Central memory CD8-positive, alpha-beta T cell (primary cell): ENCODE measurements at regions not wholly inside any gene's neighbourhood (a gene's known extent, or its start where the extent isn't known, plus 50 kb on each side); places are given as distances from the start of the nearest gene placed in this dataset.

Experiments
- ATAC-seq: fragments of 150-1000 bp; cut with Tn5 transposase; replicated peaks from 2 replicates; pipeline ENCODE4 v1.10.0; 2022; ENCODE audit warnings: mild to moderate bottlenecking, moderate FRiP score, moderate number of reproducible peaks; ENCODE audit not compliant: poor library complexity, severe bottlenecking; ENCODE audit errors: extremely low read depth
- DNase-seq, 2 donors: peaks; one replicate each; pipeline ENCODE4 v3.0.0; 2021; ENCODE audit warnings: low spot score in 2 of 2
- H3K27ac Mint-ChIP-seq: one replicate; pipeline ENCODE4 v1.8.0; 2022; ENCODE audit warnings: low read depth, mild to moderate bottlenecking, moderate library complexity, mixed read lengths
- H3K27me3 Mint-ChIP-seq: one replicate; pipeline ENCODE4 v1.8.0; 2022; ENCODE audit warnings: mixed read lengths
- H3K36me3 Mint-ChIP-seq: one replicate; pipeline ENCODE4 v1.8.0; 2022; ENCODE audit warnings: mild to moderate bottlenecking, moderate library complexity, mixed read lengths; ENCODE audit not compliant: insufficient read depth
- H3K4me1 Mint-ChIP-seq: one replicate; pipeline ENCODE4 v1.8.0; 2022; ENCODE audit warnings: mixed read lengths
- H3K4me3 Mint-ChIP-seq: one replicate; pipeline ENCODE4 v1.8.0; 2022; ENCODE audit warnings: mild to moderate bottlenecking, moderate library complexity, mixed read lengths
- H3K9me3 Mint-ChIP-seq: one replicate; pipeline ENCODE4 v1.8.0; 2022; ENCODE audit warnings: mixed read lengths

DNA sequence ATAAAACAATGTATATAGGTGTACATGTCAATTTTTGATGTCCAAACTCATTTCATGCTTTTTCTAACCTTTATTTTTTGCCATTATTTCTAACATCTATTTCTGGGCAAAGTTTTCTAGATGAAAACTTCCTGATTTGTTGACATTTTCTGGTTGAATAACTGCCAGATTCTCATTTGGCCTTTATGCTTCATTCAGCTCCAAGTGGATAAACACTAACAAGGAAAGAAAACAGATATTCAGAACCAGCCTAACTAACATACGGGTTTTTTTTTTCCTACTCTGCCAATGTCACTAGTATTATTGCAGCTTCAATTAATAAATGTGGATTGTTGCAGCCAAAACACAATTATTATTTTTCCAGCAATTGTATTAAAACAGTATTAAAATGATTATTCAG lies 50.9 kb upstream of the RAP1GDS1 start:
- DNase-seq: no peak
- Mint-ChIP-seq H3K4me3 (no peak overlapping the region), H3K9me3 (no peaks in the 10 kb centered on the region), H3K27me3 (no peaks in the 10 kb centered on the region), H3K27ac (no peak overlapping the region), H3K36me3 (no peaks in the 10 kb centered on the region), H3K4me1 (no peaks in the 10 kb centered on the region)
- ATAC-seq: no peak

DNA sequence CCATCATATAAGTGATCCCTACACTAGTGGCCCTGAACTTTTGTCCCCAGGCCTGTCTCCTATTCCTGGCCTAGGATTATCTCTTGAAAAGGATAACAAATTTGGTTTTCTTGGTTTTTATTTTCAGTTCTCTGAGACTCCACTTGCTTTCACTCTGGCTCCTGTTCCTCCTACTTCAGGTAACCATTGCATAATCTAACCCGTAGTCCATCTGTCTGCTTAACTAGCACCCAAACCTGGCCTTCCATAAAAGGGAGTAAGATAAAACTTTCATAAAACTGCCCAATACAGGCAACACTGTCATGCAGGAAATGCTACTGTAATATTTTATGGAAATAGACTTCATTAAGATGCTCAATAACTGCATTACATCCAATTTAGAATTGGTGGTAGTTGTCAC lies 52.1 kb upstream of the RAP1GDS1 start:
- no peak for ATAC-seq
- H3K27ac Mint-ChIP-seq: no peak overlapping the region
- H3K36me3 Mint-ChIP-seq: no peaks in the 10 kb centered on the region
- no peak for DNase-seq
- H3K4me3 Mint-ChIP-seq: no peak overlapping the region
- no peaks in the 10 kb centered on the region for H3K9me3 Mint-ChIP-seq
- H3K4me1 Mint-ChIP-seq: no peaks in the 10 kb centered on the region
- no peaks in the 10 kb centered on the region for H3K27me3 Mint-ChIP-seq

DNA sequence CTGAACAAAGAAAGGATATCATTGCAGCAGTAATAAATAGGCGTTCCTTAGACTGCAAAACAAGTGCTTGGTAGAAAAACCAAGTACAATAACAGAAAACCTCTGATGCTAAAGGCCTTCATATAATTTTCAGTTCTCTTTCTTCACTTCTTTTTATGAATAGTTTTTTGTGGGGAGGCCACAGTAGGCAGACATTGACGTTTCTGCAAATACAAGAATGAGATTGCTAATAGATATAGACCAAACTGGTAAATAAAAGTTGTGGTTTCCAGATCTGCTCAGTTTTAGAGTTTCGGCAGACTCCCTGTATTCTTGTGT lies 57.0 kb upstream of the RAP1GDS1 start:
- DNase-seq (no peak), ATAC-seq (no peak)
- Mint-ChIP-seq H3K4me3 (peak overlapping the region; percentile 13), H3K4me1 (no peaks in the 10 kb centered on the region), H3K9me3 (peaks cover 6% of the 10 kb centered on the region), H3K36me3 (no peaks in the 10 kb centered on the region), H3K27ac (no peak overlapping the region), H3K27me3 (no peaks in the 10 kb centered on the region)

DNA sequence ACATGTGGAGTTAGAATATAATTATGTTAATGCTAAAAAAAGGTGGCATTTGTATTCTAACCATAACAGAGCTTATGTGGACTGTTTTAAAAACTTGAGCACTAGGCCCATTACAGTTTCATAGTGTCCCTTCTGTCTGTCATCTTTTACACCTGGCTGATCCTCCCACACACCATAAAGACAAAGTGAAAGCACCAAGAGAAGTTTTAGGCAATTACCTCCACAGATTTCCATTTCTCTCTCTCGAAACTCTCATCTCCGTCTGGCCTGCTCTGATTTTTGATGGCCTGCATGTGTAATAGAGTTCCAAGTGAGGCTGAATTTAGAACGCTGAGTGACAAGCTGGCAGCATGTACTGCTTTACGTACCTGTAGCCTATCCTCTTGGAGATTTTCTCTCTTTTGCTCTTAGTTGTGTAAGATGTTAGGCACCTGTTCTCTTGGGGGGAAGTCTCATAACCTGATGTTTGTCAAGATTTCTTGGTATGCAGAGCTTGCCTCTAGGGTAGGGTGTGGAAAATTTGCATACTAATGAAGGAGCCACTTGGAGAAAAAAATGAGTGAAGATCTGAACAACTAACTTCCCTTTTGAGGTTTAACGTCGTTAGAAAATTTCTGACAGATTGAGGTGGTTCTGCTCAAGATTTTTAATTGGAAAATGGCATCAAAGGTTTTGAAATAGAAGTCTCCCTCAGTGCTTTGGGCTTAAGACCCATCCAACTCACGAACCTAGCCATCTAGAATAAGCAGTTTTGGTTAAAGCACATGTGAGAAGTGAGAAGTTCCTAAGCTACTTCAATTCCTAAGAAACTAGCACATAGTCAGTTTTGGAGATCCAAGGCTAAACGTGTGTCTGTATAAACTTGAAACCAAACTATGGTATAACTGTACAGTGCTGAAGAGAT lies 57.6 kb upstream of the RAP1GDS1 start:
- Mint-ChIP-seq H3K9me3 (peaks cover 6% of the 10 kb centered on the region), H3K27ac (no peak overlapping the region), H3K4me1 (no peaks in the 10 kb centered on the region), H3K27me3 (no peaks in the 10 kb centered on the region), H3K36me3 (no peaks in the 10 kb centered on the region), H3K4me3 (peak overlapping the region; percentile 13)
- ATAC-seq: no peak
- DNase-seq: no peak

DNA sequence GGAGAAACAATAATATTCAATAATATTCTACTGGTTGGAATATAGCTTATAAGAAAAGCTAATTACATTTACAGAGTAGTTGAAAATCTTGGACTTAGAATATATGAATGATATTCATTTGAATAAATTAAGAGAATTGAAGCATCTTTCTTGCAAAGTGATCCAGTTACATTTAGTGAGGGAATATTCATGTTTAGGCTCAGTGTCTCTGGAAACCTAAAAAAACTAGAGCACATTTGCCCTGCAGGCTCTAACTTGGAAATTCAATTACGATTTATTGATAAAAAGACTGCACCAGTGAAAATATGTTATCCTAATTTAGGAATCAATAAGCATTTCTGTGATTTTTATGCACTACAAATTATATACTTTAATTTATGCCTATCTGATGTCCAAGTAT lies 58.3 kb upstream of the RAP1GDS1 start:
- H3K36me3 Mint-ChIP-seq: no peaks in the 10 kb centered on the region

DNA sequence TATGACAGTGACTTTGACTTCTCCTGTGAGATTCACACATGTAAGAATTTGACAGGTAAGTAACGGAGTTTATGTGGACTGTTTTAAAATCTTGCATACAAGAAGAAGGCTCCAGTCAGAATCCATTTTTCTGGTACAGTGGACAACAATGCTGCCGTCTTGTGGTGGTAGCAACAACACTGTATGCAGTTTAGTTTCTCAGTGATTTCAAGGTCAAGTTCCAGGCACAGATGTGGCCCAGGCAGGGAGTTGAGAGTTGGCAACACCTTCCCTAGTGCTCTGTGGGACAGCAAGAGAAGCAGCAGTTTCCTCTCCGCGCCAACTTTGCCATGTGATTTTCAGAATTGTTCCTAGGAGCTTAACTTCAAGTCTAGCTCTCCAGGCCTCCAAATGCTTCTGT lies 56.0 kb upstream of the STPG2 start:
- Mint-ChIP-seq H3K4me3 (no peak overlapping the region), H3K9me3 (peaks cover 18% of the 10 kb centered on the region), H3K36me3 (no peaks in the 10 kb centered on the region), H3K4me1 (no peaks in the 10 kb centered on the region), H3K27me3 (peaks cover 16% of the 10 kb centered on the region), H3K27ac (no peak overlapping the region)
- ATAC-seq (no peak), DNase-seq (no peak)

More for the DNA sequence above, 58.3 kb upstream of the RAP1GDS1 start:
- Mint-ChIP-seq H3K4me1 (no peaks in the 10 kb centered on the region), H3K9me3 (peaks cover 6% of the 10 kb centered on the region), H3K4me3 (no peak overlapping the region), H3K27me3 (no peaks in the 10 kb centered on the region), H3K27ac (no peak overlapping the region)
- DNase-seq (no peak), ATAC-seq (no peak)

DNA sequence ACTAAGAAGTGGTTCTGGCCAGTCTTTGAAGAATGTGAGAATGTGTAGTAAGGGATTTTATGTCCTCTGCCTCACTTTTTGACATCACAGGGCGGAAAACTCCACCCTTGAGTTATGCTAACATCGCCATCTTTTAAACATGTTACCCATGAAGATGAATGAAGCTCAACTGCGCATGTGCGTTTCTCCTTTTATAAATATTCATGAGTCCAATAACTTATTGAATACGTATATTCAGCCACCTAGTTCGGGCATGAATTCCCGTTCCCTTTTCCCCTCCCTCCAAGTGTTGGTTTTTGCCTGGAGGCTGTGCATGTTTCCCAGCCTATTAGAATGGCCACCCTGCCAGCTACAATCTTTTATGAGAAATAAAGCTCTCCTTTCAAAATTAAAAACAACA lies 51.7 kb upstream of the STPG2 start:
- Mint-ChIP-seq H3K27me3 (peaks cover 27% of the 10 kb centered on the region), H3K36me3 (no peaks in the 10 kb centered on the region), H3K4me3 (no peak overlapping the region), H3K9me3 (peaks cover 13% of the 10 kb centered on the region), H3K27ac (no peak overlapping the region), H3K4me1 (no peaks in the 10 kb centered on the region)
- DNase-seq (no peak), ATAC-seq (no peak)

DNA sequence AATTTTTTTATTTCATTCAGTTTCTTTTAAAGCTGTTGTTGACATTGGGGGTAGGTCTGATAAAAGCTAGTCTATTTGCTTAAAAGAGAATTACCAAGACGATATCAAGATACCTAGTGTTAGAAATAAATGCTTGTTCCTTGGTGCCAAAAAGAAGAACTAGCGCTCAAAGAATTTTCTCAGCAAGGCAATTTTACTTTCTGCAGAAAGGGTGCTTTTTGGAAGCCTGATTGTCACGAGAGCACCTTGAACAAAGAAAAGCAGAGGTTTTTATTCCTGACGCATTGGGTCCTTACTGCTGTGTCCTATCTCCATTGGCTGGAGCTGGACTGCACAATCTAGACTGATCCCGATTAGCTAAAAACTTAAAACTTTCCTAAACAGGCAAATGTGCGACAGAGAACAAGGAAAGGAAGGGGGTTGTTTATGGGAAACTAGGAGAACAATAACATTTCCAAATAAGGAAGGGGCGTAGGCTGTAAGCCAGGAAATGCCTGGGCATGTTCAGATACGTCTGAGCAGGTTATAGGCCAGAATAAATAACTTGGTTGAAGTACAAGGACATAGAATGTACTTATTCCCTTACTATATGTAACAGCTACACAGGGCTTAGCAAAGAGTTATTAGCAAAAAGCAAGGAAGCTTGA lies 50.3 kb upstream of the STPG2 start:
- peaks cover 13% of the 10 kb centered on the region for H3K9me3 Mint-ChIP-seq
- H3K27ac Mint-ChIP-seq: no peak overlapping the region
- ATAC-seq: no peak

More for the DNA sequence above, 50.3 kb upstream of the STPG2 start:
- H3K36me3 Mint-ChIP-seq: no peaks in the 10 kb centered on the region
- no peaks in the 10 kb centered on the region for H3K4me1 Mint-ChIP-seq
- peaks cover 42% of the 10 kb centered on the region for H3K27me3 Mint-ChIP-seq
- no peak for DNase-seq
- no peak overlapping the region for H3K4me3 Mint-ChIP-seq
